Glutamatergic neuron (in vitro differentiated cells): ENCODE measurements at regions not wholly inside any gene's neighbourhood (a gene's known extent, or its start where the extent isn't known, plus 50 kb on each side); places are given as distances from the start of the nearest gene placed in this dataset.

Experiments used
- DNase-seq: peaks from one replicate; pipeline ENCODE4 v3.0.0; 2022
- H3K27ac Mint-ChIP-seq: one replicate; pipeline ENCODE4 v1.8.0; 2020; ENCODE audit warnings: mild to moderate bottlenecking, mixed read lengths, inconsistent platforms; ENCODE audit not compliant: unreplicated experiment
- H3K27me3 Mint-ChIP-seq: one replicate; pipeline ENCODE4 v1.8.0; 2020; ENCODE audit warnings: mild to moderate bottlenecking, moderate library complexity, mixed read lengths, inconsistent platforms; ENCODE audit not compliant: unreplicated experiment
- H3K36me3 Mint-ChIP-seq: one replicate; pipeline ENCODE4 v1.8.0; 2020; ENCODE audit warnings: mild to moderate bottlenecking, mixed read lengths, inconsistent platforms; ENCODE audit not compliant: unreplicated experiment
- H3K4me1 Mint-ChIP-seq: one replicate; pipeline ENCODE4 v1.8.0; 2020; ENCODE audit warnings: mild to moderate bottlenecking, low read depth, mixed read lengths, inconsistent platforms; ENCODE audit not compliant: unreplicated experiment
- H3K4me3 Mint-ChIP-seq: one replicate; pipeline ENCODE4 v1.8.0; 2020; ENCODE audit warnings: mild to moderate bottlenecking, mixed read lengths, inconsistent platforms; ENCODE audit not compliant: unreplicated experiment
- H3K9me3 Mint-ChIP-seq: one replicate; pipeline ENCODE4 v1.8.0; 2020; ENCODE audit warnings: mild to moderate bottlenecking, moderate library complexity, mixed read lengths, inconsistent platforms; ENCODE audit not compliant: unreplicated experiment
- CTCF ChIP-seq: fragments of 200-600 bp; sonication (generic); IDR thresholded peaks from one replicate; pipeline ENCODE4 v1.5.0; 2021; ENCODE audit not compliant: partially characterized antibody, unreplicated experiment

GRCh38 chr11:41878095-41878494, 418.6 kb upstream of the LRRC4C start:
- no peak for TF ChIP-seq CTCF
- H3K36me3 Mint-ChIP-seq: no peaks in the 10 kb centered on the region
- H3K4me3 Mint-ChIP-seq: no peak overlapping the region
- H3K4me1 Mint-ChIP-seq: peaks cover 3% of the 10 kb centered on the region
- no peak overlapping the region for H3K27ac Mint-ChIP-seq
- no peaks in the 10 kb centered on the region for H3K9me3 Mint-ChIP-seq
- no peaks in the 10 kb centered on the region for H3K27me3 Mint-ChIP-seq
- no peak for DNase-seq

- no peak for TF ChIP-seq CTCF
- H3K27ac Mint-ChIP-seq: no peak overlapping the region
- H3K4me3 Mint-ChIP-seq: no peak overlapping the region
- no peaks in the 10 kb centered on the region for H3K36me3 Mint-ChIP-seq
- no peaks in the 10 kb centered on the region for H3K27me3 Mint-ChIP-seq
- no peak for DNase-seq
- H3K4me1 Mint-ChIP-seq: no peaks in the 10 kb centered on the region
- no peaks in the 10 kb centered on the region for H3K9me3 Mint-ChIP-seq
These were observed 419.8 kb upstream of the LRRC4C start for GRCh38 chr11:41879214-41879613.

- no peak for TF ChIP-seq CTCF
- Mint-ChIP-seq H3K4me3 (no peak overlapping the region), H3K36me3 (no peaks in the 10 kb centered on the region), H3K9me3 (no peaks in the 10 kb centered on the region), H3K27ac (no peak overlapping the region), H3K27me3 (no peaks in the 10 kb centered on the region), H3K4me1 (no peaks in the 10 kb centered on the region)
- no peak for DNase-seq
These were observed 435.6 kb upstream of the LRRC4C start for GRCh38 chr11:41895081-41895480.

- DNase-seq: no peak
- H3K4me3 Mint-ChIP-seq: no peak overlapping the region
- H3K4me1 Mint-ChIP-seq: no peaks in the 10 kb centered on the region
- no peaks in the 10 kb centered on the region for H3K9me3 Mint-ChIP-seq
- no peaks in the 10 kb centered on the region for H3K36me3 Mint-ChIP-seq
- TF ChIP-seq CTCF: no peak
- H3K27ac Mint-ChIP-seq: no peak overlapping the region
- no peaks in the 10 kb centered on the region for H3K27me3 Mint-ChIP-seq
These were observed 438.5 kb upstream of the LRRC4C start for GRCh38 chr11:41897991-41898390.

- Mint-ChIP-seq H3K27me3 (peaks cover 3% of the 10 kb centered on the region), H3K9me3 (peaks cover 2% of the 10 kb centered on the region), H3K4me1 (peaks cover 8% of the 10 kb centered on the region), H3K36me3 (peaks cover 4% of the 10 kb centered on the region), H3K4me3 (no peak overlapping the region), H3K27ac (no peak overlapping the region)
- no peak for DNase-seq
- TF ChIP-seq CTCF: no peak
These were observed 458.4 kb upstream of the LRRC4C start for GRCh38 chr11:41917900-41918299.
